ENCODE measurements at regions not wholly inside any gene's neighbourhood (a gene's known extent, or its start where the extent isn't known, plus 50 kb on each side); places are given as distances from the start of the nearest gene placed in this dataset.

GRCh38 chr6:165223101-165223500 is 86.3 kb downstream of the C6orf118 start:
- Histone ChIP-seq H3K36me3 (ENCODE audit: insufficient read depth, low read length) (no peaks in the 10 kb centered on the region), H3K4me1 (ENCODE audit: insufficient read depth, low read length) (no peaks in the 10 kb centered on the region), H2AFZ (ENCODE audit: low read depth, low read length) (no peak overlapping the region), H3K79me2 (ENCODE audit: insufficient read depth, low read length) (no peaks in the 10 kb centered on the region), H3K4me3 (ENCODE audit: insufficient read depth, low read depth, low read length) (no peak overlapping the region), H3K27ac (ENCODE audit: low read depth, low read length) (no peak overlapping the region), H3K4me2 (ENCODE audit: low read length) (no peak overlapping the region), H3K9me3 (ENCODE audit: insufficient read depth, low read depth, low read length) (no peaks in the 10 kb centered on the region), H3K9ac (ENCODE audit: low read length) (no peak overlapping the region), H4K20me1 (ENCODE audit: insufficient read depth, low read length) (no peaks in the 10 kb centered on the region), H3K27me3 (ENCODE audit: insufficient read depth, low read length) (no peaks in the 10 kb centered on the region)
- DNase-seq (ENCODE audit: low read depth) (peak; percentile 1), FAIRE-seq (no peak)
- Mint-ChIP-seq H3K4me1 (ENCODE audit: low read depth, unreplicated experiment) (peaks cover 3% of the 10 kb centered on the region), H3K36me3 (ENCODE audit: low read depth, unreplicated experiment) (no peaks in the 10 kb centered on the region), H3K27ac (ENCODE audit: unreplicated experiment) (no peak overlapping the region), H3K4me3 (ENCODE audit: unreplicated experiment) (no peak overlapping the region), H3K27me3 (ENCODE audit: low read depth, unreplicated experiment) (peaks cover 8% of the 10 kb centered on the region), H3K9me3 (ENCODE audit: unreplicated experiment) (no peaks in the 10 kb centered on the region)
- no peak for TF ChIP-seq CTCF (IDR thresholded peaks at IDR 0.05; ENCODE audit: insufficient read depth, low read depth, low read length)
- no peak for TF ChIP-seq EZH2 (IDR thresholded peaks at IDR 0.05; ENCODE audit: insufficient read depth, low read length)

GRCh38 chr6:165222315-165223025 is 86.9 kb downstream of the C6orf118 start:
- peaks cover 3% of the 10 kb centered on the region for H3K4me1 Mint-ChIP-seq (ENCODE audit: low read depth, unreplicated experiment)
- Histone ChIP-seq H3K4me2 (ENCODE audit: low read length) (no peak overlapping the region), H3K27ac (ENCODE audit: low read depth, low read length) (no peak overlapping the region), H3K4me3 (ENCODE audit: insufficient read depth, low read depth, low read length) (no peak overlapping the region), H2AFZ (ENCODE audit: low read depth, low read length) (no peak overlapping the region), H3K27me3 (ENCODE audit: insufficient read depth, low read length) (no peaks in the 10 kb centered on the region), H3K9ac (ENCODE audit: low read length) (no peak overlapping the region), H3K4me1 (ENCODE audit: insufficient read depth, low read length) (no peaks in the 10 kb centered on the region), H4K20me1 (ENCODE audit: insufficient read depth, low read length) (no peaks in the 10 kb centered on the region), H3K79me2 (ENCODE audit: insufficient read depth, low read length) (no peaks in the 10 kb centered on the region), H3K36me3 (ENCODE audit: insufficient read depth, low read length) (no peaks in the 10 kb centered on the region), H3K9me3 (ENCODE audit: insufficient read depth, low read depth, low read length) (no peaks in the 10 kb centered on the region)
- no peak overlapping the region for H3K4me3 Mint-ChIP-seq (ENCODE audit: unreplicated experiment)
- H3K27ac Mint-ChIP-seq (ENCODE audit: unreplicated experiment), result no peak overlapping the region
- peaks cover 8% of the 10 kb centered on the region for H3K27me3 Mint-ChIP-seq (ENCODE audit: low read depth, unreplicated experiment)
- DNase-seq (ENCODE audit: low read depth) (no peak), FAIRE-seq (no peak)
- H3K9me3 Mint-ChIP-seq (ENCODE audit: unreplicated experiment), result no peaks in the 10 kb centered on the region
- no peaks in the 10 kb centered on the region for H3K36me3 Mint-ChIP-seq (ENCODE audit: low read depth, unreplicated experiment)
- no peak for TF ChIP-seq CTCF (IDR thresholded peaks at IDR 0.05; ENCODE audit: insufficient read depth, low read depth, low read length)
- TF ChIP-seq EZH2 (IDR thresholded peaks at IDR 0.05; ENCODE audit: insufficient read depth, low read length), result no peak

GRCh38 chr6:165220045-165220444 is 89.4 kb downstream of the C6orf118 start:
- H3K4me1 Mint-ChIP-seq (ENCODE audit: low read depth, unreplicated experiment), result peaks cover 3% of the 10 kb centered on the region
- peaks cover 8% of the 10 kb centered on the region for H3K27me3 Mint-ChIP-seq (ENCODE audit: low read depth, unreplicated experiment)
- Histone ChIP-seq H3K4me2 (ENCODE audit: low read length) (no peak overlapping the region), H3K9ac (ENCODE audit: low read length) (no peak overlapping the region), H3K4me1 (ENCODE audit: insufficient read depth, low read length) (no peaks in the 10 kb centered on the region), H2AFZ (ENCODE audit: low read depth, low read length) (no peak overlapping the region), H3K79me2 (ENCODE audit: insufficient read depth, low read length) (no peaks in the 10 kb centered on the region), H3K36me3 (ENCODE audit: insufficient read depth, low read length) (no peaks in the 10 kb centered on the region), H3K4me3 (ENCODE audit: insufficient read depth, low read depth, low read length) (no peak overlapping the region), H3K27ac (ENCODE audit: low read depth, low read length) (no peak overlapping the region), H3K9me3 (ENCODE audit: insufficient read depth, low read depth, low read length) (no peaks in the 10 kb centered on the region), H4K20me1 (ENCODE audit: insufficient read depth, low read length) (no peaks in the 10 kb centered on the region), H3K27me3 (ENCODE audit: insufficient read depth, low read length) (no peaks in the 10 kb centered on the region)
- DNase-seq (ENCODE audit: low read depth) (no peak), FAIRE-seq (no peak)
- no peaks in the 10 kb centered on the region for H3K9me3 Mint-ChIP-seq (ENCODE audit: unreplicated experiment)
- no peak overlapping the region for H3K27ac Mint-ChIP-seq (ENCODE audit: unreplicated experiment)
- H3K36me3 Mint-ChIP-seq (ENCODE audit: low read depth, unreplicated experiment), result no peaks in the 10 kb centered on the region
- TF ChIP-seq CTCF (IDR thresholded peaks at IDR 0.05; ENCODE audit: insufficient read depth, low read depth, low read length) (no peak), EZH2 (IDR thresholded peaks at IDR 0.05; ENCODE audit: insufficient read depth, low read length) (no peak)
- no peak overlapping the region for H3K4me3 Mint-ChIP-seq (ENCODE audit: unreplicated experiment)
